Activated CD8-positive, alpha-beta memory T cell treated with anti-CD3 and anti-CD28 coated beads for 4 hours (primary cell): ENCODE measurements at regions not wholly inside any gene's neighbourhood (a gene's known extent, or its start where the extent isn't known, plus 50 kb on each side); places are given as distances from the start of the nearest gene placed in this dataset.

Experiments
- DNase-seq, 2 donors: peaks; one replicate each; pipeline ENCODE4 v3.0.0-alpha.2; 2020; ENCODE audit warnings: low read depth in 2 of 2

- no peak for DNase-seq
Observed at GRCh38 chr21:35645991-35646390, 414.3 kb downstream of the SETD4 start.

- DNase-seq: no peak
Observed at GRCh38 chr21:35644523-35644922, 415.8 kb downstream of the SETD4 start.

GRCh38 chr21:35643176-35643575 lies 417.1 kb downstream of the SETD4 start:
- no peak for DNase-seq

- DNase-seq: no peak
Observed at GRCh38 chr21:35641271-35642016, 418.9 kb downstream of the SETD4 start.

DNA sequence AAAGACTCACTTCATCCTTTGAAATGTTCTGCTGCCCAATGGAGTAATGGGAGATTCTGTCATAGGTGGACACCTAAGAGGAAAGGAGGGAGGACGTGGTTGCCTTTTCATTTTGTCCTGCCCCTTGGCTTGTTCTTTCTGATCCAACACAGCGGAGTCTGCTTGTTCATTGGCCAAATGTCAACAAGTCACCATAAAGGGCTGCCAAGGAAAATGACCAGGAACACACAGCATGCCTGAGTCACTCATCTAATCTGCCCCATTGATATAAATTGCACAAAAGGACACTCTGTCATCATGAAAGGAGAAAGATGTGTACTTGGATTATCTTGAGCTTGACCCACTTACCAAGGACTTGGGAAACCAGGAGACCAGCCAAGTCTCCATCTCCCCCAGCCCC lies 422.9 kb downstream of the SETD4 start:
- DNase-seq: no peak

GRCh38 chr21:35635994-35636393 lies 424.3 kb downstream of the SETD4 start:
- DNase-seq: no peak

GRCh38 chr21:35635261-35635660 lies 425.1 kb downstream of the SETD4 start:
- DNase-seq: no peak

GRCh38 chr21:35633501-35633900 lies 426.8 kb downstream of the SETD4 start:
- no peak for DNase-seq

DNA sequence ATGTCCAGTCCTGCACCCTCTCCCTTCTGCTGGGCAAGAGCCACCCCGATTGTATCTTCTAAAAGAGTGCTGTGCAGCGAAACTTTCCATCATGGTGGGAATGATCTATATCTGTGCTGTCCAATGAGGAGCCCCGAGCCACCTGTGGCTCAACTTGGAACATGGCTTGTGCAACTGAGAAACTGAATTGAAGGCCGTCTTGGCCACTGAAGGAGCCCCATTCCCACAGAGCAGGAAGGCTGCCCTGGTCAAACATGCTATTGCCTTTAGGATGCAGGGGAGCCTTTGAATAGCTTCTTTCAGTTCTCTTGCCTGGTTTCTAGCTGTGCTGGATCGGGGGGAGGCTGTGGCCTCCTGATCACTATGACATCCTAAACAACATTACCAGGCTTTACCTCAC lies 427.6 kb downstream of the SETD4 start:
- no peak for DNase-seq

DNA sequence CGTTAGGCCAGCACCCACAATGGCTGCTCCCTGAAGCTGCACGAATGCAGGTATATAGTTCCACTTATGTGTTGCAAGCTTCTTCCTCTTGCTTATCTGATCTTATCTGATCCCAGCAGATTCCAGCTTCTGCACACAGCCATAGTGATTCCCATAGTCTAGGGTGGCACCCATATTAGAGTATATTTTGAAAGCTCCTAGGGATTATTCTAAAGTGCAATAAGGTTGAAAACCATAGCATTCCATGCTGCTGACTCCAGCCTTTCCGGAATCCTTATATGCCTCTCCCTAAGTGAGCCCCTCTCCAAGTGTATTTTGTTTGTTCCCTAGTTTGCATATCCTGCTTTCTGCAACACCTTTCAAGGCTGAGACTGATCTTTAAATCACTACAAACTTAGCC lies 432.0 kb downstream of the SETD4 start:
- no peak for DNase-seq

DNA sequence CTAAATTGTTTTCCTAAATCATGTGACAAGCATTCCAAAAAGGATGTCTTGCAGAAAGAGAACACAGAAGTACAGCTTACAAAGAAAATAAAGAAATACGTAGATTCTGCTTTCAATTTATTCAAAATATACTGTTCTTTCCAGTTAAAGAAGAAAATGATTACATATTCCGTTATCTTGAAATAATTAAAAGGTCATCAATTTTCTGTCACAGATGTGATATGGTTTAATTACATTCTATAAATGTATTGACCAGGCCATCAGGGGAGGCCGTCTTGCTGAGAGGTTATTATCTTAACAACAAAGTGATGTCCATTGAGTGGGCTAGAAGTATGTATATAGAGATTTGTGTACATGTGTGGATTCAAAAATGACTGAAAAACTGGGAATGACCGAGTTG lies 432.9 kb downstream of the SETD4 start:
- DNase-seq: no peak

DNA sequence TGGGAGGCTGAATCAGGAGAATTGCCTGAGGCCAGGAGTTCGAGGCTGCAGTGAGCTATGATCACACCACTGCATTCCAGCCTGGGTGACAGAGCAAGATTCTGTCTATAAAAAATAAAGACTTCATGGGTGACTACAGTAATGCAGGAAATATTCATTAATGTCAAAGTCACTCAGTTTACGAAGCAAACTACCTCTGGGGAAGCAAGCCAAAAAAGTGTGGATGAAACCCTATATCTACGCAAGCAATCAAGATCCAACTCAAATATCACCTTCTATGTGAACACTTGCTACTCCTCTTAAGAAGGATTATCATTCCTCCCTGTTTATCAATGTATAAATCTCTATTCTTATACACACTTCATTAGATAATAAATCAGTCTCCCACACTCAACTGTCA lies 434.8 kb downstream of the SETD4 start:
- no peak for DNase-seq

DNA sequence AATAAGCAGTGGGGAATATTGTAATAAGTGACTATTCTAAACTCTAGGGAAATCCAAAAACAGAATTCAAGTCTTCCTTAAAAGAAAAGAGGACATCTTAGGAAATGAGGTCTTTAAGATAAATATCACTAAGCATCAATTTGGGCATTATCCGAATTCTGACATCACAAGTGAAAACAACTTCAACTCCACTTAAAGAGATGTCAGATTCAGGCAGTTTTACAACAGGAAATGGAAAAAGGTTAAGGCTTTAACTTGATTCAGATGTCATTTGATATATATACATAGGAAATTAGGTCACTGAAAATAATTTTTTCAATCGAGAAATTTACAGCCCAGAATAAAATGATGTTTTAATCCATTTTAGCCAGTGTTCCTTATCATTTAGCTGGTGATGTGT lies 435.4 kb downstream of the SETD4 start:
- DNase-seq: no peak

- no peak for DNase-seq
Observed at GRCh38 chr21:35622612-35623011, 437.7 kb downstream of the SETD4 start.

- no peak for DNase-seq
Observed at GRCh38 chr21:35619184-35619583, 441.1 kb downstream of the SETD4 start.

- DNase-seq: no peak
Observed at GRCh38 chr21:35617491-35617890, 442.8 kb downstream of the SETD4 start.

DNA sequence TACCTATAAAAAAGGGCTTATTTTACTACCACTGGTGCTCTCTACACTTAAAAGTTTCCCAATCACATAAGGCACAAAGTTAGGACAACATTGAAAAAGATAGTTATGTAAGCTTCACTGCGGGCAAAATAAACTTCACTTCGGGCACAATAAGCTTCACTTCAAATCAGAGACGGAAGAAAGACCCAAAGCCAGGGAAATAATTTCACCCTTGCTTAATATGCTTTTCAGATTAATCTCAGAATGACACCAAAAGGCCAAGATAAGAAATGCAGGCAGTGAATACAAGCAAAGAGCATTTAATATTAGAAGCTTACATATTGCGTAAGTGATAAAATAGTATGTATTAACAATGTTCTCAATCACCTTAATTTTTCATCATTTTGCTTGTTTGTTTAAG lies 444.2 kb downstream of the SETD4 start:
- no peak for DNase-seq

DNA sequence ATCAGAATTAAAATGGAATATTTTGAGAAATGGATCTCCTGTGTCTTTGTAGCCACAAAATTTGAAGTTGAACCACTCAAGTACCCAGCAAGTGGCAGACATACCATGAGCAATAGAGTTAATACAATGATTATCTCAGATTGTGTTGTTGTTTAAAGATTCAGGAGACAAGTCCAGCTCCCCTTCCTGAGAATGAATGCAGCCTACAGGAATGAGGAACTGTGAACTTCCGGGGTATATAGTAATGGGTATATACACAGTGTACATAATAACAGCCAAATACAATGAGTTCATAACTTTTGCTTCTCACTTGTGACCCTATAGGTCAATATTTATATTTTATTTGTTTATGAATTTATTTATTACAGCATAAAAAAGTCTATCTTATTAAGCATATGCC lies 445.0 kb downstream of the SETD4 start:
- DNase-seq: no peak

GRCh38 chr21:35614396-35614921 lies 445.9 kb downstream of the SETD4 start:
- DNase-seq: no peak

DNA sequence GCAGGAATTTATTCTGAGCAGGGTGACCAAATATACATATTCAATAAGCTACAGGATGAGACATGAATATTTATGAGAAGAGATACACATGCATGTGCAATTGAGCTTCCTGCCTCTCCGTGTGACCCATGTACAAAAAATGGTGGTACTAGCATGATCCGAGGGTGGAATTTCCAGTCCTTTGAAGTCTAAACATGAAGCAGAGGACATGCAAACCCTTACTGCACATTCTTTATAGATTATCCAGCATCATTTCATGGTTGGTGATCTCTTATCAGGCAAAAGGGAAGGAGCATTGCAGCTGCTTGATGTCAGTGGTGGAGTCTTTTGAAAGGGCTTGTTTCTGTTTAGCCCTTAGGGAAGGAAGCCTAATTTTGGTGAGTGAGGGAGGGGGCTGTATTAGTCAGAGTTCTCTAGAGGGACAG lies 448.6 kb downstream of the SETD4 start:
- no peak for DNase-seq

DNA sequence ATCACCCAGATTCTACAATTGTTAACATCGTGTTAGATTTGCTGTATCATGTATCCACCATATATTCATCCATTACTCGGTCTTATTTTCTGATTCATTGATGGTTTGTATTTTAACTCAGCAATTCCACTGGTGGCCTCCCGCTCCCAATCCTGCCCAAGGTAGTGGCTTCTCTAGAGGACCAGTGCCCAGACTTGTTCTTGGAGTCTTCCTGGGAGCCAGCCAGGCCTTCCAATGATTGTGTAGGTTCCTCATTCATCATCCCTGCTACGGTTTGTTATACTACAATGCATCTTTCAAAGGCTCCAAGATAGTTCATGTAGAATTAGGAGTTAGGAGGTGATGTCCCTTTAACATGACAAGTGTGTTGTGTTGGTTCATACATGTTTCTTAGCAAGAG lies 451.1 kb downstream of the SETD4 start:
- DNase-seq: no peak

DNA sequence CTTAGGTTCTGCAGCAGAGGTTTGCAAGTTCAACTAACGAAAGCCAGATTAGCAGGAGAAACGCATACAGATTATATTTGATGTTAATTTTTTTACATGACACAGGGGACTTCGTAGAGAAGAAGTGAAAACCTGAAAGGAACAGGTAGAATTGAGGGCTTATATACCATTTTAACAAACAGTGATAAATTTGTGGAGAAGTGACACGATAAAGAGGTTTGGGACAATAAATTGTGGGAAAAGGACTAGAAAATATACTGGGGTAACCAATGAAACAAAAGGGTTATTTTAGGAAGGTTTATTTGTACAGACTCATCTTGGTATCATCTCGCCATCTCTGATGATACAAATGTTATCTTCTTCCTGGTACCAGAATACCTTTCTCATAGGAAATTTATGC lies 452.9 kb downstream of the SETD4 start:
- DNase-seq: no peak

- DNase-seq: no peak
Observed at GRCh38 chr21:35606578-35606977, 453.7 kb downstream of the SETD4 start.

DNA sequence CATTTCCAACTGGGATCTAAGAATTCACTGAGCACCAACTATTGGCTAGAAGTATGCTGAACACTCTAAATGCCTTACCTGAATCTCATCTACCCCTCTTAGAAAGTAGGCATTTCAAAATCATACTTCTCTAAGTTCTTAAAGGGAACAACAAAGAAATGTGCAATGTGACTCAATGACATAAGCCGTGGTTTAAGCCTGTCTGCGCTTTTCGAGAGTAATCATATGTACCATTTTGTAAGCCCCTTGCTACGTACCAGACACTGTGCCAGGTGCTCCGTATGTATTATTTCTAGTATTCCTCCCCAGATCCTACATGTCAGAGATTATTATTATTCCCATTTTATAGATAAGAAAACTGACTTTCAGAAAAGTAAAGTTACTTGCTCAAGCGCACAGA lies 454.2 kb downstream of the SETD4 start:
- no peak for DNase-seq
